Right lobe of liver (tissue), 4 donors: ENCODE measurements at regions not wholly inside any gene's neighbourhood (a gene's known extent, or its start where the extent isn't known, plus 50 kb on each side); places are given as distances from the start of the nearest gene placed in this dataset.

ENCODE experiments used
- CTCF ChIP-seq, 4 donors: fragments of 200-600 bp in 3 of 4; fragments of 450-650 bp in 1 of 4; IDR thresholded peaks; one replicate each; pipeline versions ENCODE4 v1.5.1 to v1.8.0; 2016 to 2022; ENCODE audit warnings: antibody characterized with exemption in 4 of 4, mild to moderate bottlenecking in 2 of 4
- POLR2A ChIP-seq: fragments of 450-650 bp; IDR thresholded peaks from one replicate; pipeline ENCODE4 v1.6.1; 2017; ENCODE audit warnings: antibody characterized with exemption, mild to moderate bottlenecking
- donor health status: DM: no; HTN: no; CAD: no.
- donor health status: DM: no; HTN: no; CAD: no.
- donor health status: DM: no; HTN: yes; CAD: no.

GRCh38 chrX:33784548-33784947 lies 347.6 kb downstream of the FAM47A start:
- no peak for TF ChIP-seq CTCF (IDR thresholded peaks at IDR 0.05)
- TF ChIP-seq POLR2A = no peak
